SK-N-SH treated with all-trans-retinoic acid at 6 μM for 48 hours (cell line): ENCODE measurements at regions not wholly inside any gene's neighbourhood (a gene's known extent, or its start where the extent isn't known, plus 50 kb on each side); places are given as distances from the start of the nearest gene placed in this dataset.

Experiments used
- ATAC-seq: fragments of 200-7000 bp; cut with Tn5 transposase; 3 replicates; pipeline ENCODE4 v1.9.1; 2020; ENCODE audit warnings: mild to moderate bottlenecking, moderate library complexity
- ARNTL ChIP-seq: fragments of 450-650 bp; formaldehyde crosslinking; IDR thresholded peaks from 2 replicates; pipeline ENCODE4 v1.5.0; 2020; ENCODE audit warnings: low read depth, mild to moderate bottlenecking, moderate library complexity, borderline replicate concordance
- BACH2 ChIP-seq: fragments of 250-450 bp; sonication (Bioruptor Pico); IDR thresholded peaks from 2 replicates; pipeline ENCODE4 v1.9.0; 2021; ENCODE audit warnings: mild to moderate bottlenecking, borderline replicate concordance
- CSDC2 ChIP-seq: fragments of 250-450 bp; sonication (Bioruptor Pico); IDR thresholded peaks from 2 replicates; pipeline ENCODE4 v1.5.0; 2020; ENCODE audit warnings: mild to moderate bottlenecking, moderate library complexity
- ESRRG ChIP-seq: fragments of 250-450 bp; sonication (Bioruptor Pico); IDR thresholded peaks from 2 replicates; pipeline ENCODE4 v1.6.1; 2021; ENCODE audit warnings: mild to moderate bottlenecking
- GLIS3 ChIP-seq: fragments of 250-450 bp; sonication (Bioruptor Pico); IDR thresholded peaks from 2 replicates; pipeline ENCODE4 v1.5.0; 2020; ENCODE audit warnings: mild to moderate bottlenecking, moderate library complexity
- ISL1 ChIP-seq: fragments of 250-450 bp; sonication (Bioruptor Pico); IDR thresholded peaks from 2 replicates; pipeline ENCODE4 v2.1.2; 2022; ENCODE audit warnings: mild to moderate bottlenecking, moderate library complexity
- OSR1 ChIP-seq: fragments of 250-450 bp; sonication (Bioruptor Pico); IDR thresholded peaks from 2 replicates; pipeline ENCODE4 v1.8.0; 2022; ENCODE audit warnings: moderate library complexity, mild to moderate bottlenecking, inconsistent platforms
- PATZ1 ChIP-seq: fragments of 250-450 bp; sonication (Bioruptor Pico); IDR thresholded peaks from 2 replicates; pipeline ENCODE4 v1.8.0; 2020; ENCODE audit warnings: mild to moderate bottlenecking, moderate library complexity, borderline replicate concordance
- POU6F1 ChIP-seq: fragments of 250-450 bp; sonication (Bioruptor Pico); IDR thresholded peaks from 2 replicates; pipeline ENCODE4 v1.8.0; 2021; ENCODE audit warnings: low read depth, mild to moderate bottlenecking, moderate library complexity, borderline replicate concordance
- PPARA ChIP-seq: fragments of 250-450 bp; sonication (Bioruptor Pico); IDR thresholded peaks from 2 replicates; pipeline ENCODE4 v1.5.0; 2020; ENCODE audit warnings: mild to moderate bottlenecking, borderline replicate concordance
- RARB ChIP-seq: fragments of 250-450 bp; sonication (Bioruptor Pico); IDR thresholded peaks from 2 replicates; pipeline ENCODE4 v1.8.0; 2021; ENCODE audit warnings: mild to moderate bottlenecking, moderate library complexity
- SNAI2 ChIP-seq: fragments of 250-450 bp; sonication (Bioruptor Pico); IDR thresholded peaks from 2 replicates; pipeline ENCODE4 v1.5.0; 2020; ENCODE audit warnings: mild to moderate bottlenecking, moderate library complexity
- TOX ChIP-seq: fragments of 250-450 bp; sonication (Bioruptor Pico); IDR thresholded peaks from 2 replicates; pipeline ENCODE4 v1.8.0; 2021; ENCODE audit warnings: mild to moderate bottlenecking, moderate library complexity, borderline replicate concordance
- ZC3H10 ChIP-seq: fragments of 250-450 bp; sonication (Bioruptor Pico); IDR thresholded peaks from 2 replicates; pipeline ENCODE4 v1.5.1; 2021; ENCODE audit warnings: mild to moderate bottlenecking, moderate library complexity
- ZFP3 ChIP-seq: fragments of 250-450 bp; sonication (Bioruptor Pico); IDR thresholded peaks from 2 replicates; pipeline ENCODE4 v1.5.0; 2020; ENCODE audit warnings: mild to moderate bottlenecking, moderate library complexity
- ZFP30 ChIP-seq: fragments of 450-650 bp; formaldehyde crosslinking; IDR thresholded peaks from 2 replicates; pipeline ENCODE4 v1.5.0; 2022; ENCODE audit warnings: mild to moderate bottlenecking, moderate library complexity
- ZNF565 ChIP-seq: fragments of 450-650 bp; formaldehyde crosslinking; conservative IDR thresholded peaks from 2 replicates; pipeline ENCODE4 v1.5.0; 2020; ENCODE audit warnings: low read depth, mild to moderate bottlenecking, moderate library complexity
- ZNF8 ChIP-seq: fragments of 450-650 bp; formaldehyde crosslinking; IDR thresholded peaks from 2 replicates; pipeline ENCODE4 v1.5.0; 2020; ENCODE audit warnings: mild to moderate bottlenecking, moderate library complexity
- TF ChIP-seq, protein P1 (sequence below): fragments of 250-450 bp; sonication (Bioruptor Pico); IDR thresholded peaks from 2 replicates; pipeline ENCODE4 v1.5.0; 2020; ENCODE audit warnings: mild to moderate bottlenecking, moderate library complexity
- TF ChIP-seq, protein P2 (sequence below): fragments of 250-450 bp; sonication (Bioruptor Pico); IDR thresholded peaks from 2 replicates; pipeline ENCODE4 v1.5.1; 2020; ENCODE audit warnings: low read depth, mild to moderate bottlenecking, moderate library complexity

- ATAC-seq, result no peak
- TF ChIP-seq BACH2, result no peak
- no peak for TF ChIP-seq PPARA
- TF ChIP-seq ZNF565 (CRISPR knock-in tag), result no peak
- no peak for TF ChIP-seq PATZ1 (CRISPR knock-in tag)
- TF ChIP-seq, protein P1, sequence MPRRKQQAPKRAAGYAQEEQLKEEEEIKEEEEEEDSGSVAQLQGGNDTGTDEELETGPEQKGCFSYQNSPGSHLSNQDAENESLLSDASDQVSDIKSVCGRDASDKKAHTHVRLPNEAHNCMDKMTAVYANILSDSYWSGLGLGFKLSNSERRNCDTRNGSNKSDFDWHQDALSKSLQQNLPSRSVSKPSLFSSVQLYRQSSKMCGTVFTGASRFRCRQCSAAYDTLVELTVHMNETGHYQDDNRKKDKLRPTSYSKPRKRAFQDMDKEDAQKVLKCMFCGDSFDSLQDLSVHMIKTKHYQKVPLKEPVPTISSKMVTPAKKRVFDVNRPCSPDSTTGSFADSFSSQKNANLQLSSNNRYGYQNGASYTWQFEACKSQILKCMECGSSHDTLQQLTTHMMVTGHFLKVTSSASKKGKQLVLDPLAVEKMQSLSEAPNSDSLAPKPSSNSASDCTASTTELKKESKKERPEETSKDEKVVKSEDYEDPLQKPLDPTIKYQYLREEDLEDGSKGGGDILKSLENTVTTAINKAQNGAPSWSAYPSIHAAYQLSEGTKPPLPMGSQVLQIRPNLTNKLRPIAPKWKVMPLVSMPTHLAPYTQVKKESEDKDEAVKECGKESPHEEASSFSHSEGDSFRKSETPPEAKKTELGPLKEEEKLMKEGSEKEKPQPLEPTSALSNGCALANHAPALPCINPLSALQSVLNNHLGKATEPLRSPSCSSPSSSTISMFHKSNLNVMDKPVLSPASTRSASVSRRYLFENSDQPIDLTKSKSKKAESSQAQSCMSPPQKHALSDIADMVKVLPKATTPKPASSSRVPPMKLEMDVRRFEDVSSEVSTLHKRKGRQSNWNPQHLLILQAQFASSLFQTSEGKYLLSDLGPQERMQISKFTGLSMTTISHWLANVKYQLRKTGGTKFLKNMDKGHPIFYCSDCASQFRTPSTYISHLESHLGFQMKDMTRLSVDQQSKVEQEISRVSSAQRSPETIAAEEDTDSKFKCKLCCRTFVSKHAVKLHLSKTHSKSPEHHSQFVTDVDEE (CRISPR knock-in tag), result no peak
- no peak for TF ChIP-seq ARNTL (CRISPR knock-in tag)
- TF ChIP-seq SNAI2 (CRISPR knock-in tag), result no peak
- no peak for TF ChIP-seq ZFP30
- no peak for TF ChIP-seq ZNF8
- no peak for TF ChIP-seq TOX
- TF ChIP-seq CSDC2 (CRISPR knock-in tag), result no peak
- no peak for TF ChIP-seq RARB (CRISPR knock-in tag)
- no peak for TF ChIP-seq POU6F1 (CRISPR knock-in tag)
- no peak for TF ChIP-seq OSR1 (CRISPR knock-in tag)
- TF ChIP-seq, protein P2, sequence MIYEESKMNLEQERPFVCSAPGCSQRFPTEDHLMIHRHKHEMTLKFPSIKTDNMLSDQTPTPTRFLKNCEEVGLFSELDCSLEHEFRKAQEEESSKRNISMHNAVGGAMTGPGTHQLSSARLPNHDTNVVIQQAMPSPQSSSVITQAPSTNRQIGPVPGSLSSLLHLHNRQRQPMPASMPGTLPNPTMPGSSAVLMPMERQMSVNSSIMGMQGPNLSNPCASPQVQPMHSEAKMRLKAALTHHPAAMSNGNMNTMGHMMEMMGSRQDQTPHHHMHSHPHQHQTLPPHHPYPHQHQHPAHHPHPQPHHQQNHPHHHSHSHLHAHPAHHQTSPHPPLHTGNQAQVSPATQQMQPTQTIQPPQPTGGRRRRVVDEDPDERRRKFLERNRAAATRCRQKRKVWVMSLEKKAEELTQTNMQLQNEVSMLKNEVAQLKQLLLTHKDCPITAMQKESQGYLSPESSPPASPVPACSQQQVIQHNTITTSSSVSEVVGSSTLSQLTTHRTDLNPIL (CRISPR knock-in tag), result no peak
- no peak for TF ChIP-seq ZC3H10 (CRISPR knock-in tag)
These were observed 530.8 kb upstream of the ZNF804A start for GRCh38 chr2:184067502-184067901.

GRCh38 chr2:184072470-184072869, 525.9 kb upstream of the ZNF804A start:
- ATAC-seq, result no peak
- TF ChIP-seq ISL1 (CRISPR knock-in tag), result no peak
- TF ChIP-seq SNAI2 (CRISPR knock-in tag), result no peak
- TF ChIP-seq CSDC2 (CRISPR knock-in tag), result no peak
- TF ChIP-seq BACH2, result no peak
- no peak for TF ChIP-seq ZC3H10 (CRISPR knock-in tag)
- no peak for TF ChIP-seq GLIS3 (CRISPR knock-in tag)
- TF ChIP-seq ARNTL (CRISPR knock-in tag), result no peak
- TF ChIP-seq, protein P2 (CRISPR knock-in tag), result no peak
- TF ChIP-seq ESRRG, result no peak
- TF ChIP-seq PPARA, result no peak

- ATAC-seq, result no peak
- TF ChIP-seq BACH2 (no peak), CSDC2 (CRISPR knock-in tag) (no peak), GLIS3 (CRISPR knock-in tag) (no peak), ZFP3 (CRISPR knock-in tag) (no peak), PATZ1 (CRISPR knock-in tag) (no peak), ZFP30 (no peak), RARB (CRISPR knock-in tag) (no peak), SNAI2 (CRISPR knock-in tag) (no peak)
These were observed 519.8 kb upstream of the ZNF804A start for GRCh38 chr2:184078496-184078895.
